GM21526 (cell line): ENCODE measurements at regions not wholly inside any gene's neighbourhood (a gene's known extent, or its start where the extent isn't known, plus 50 kb on each side); places are given as distances from the start of the nearest gene placed in this dataset.
A peak's percentile ranks its signal among the peaks of the same experiment; 100 is the strongest.

ENCODE experiments used
- ATAC-seq: cut with Tn5 transposase; IDR thresholded peaks from one replicate; pipeline ENCODE4 v1.9.1; 2021; ENCODE audit warnings: moderate library complexity; ENCODE audit not compliant: unreplicated experiment, low FRiP score

DNA sequence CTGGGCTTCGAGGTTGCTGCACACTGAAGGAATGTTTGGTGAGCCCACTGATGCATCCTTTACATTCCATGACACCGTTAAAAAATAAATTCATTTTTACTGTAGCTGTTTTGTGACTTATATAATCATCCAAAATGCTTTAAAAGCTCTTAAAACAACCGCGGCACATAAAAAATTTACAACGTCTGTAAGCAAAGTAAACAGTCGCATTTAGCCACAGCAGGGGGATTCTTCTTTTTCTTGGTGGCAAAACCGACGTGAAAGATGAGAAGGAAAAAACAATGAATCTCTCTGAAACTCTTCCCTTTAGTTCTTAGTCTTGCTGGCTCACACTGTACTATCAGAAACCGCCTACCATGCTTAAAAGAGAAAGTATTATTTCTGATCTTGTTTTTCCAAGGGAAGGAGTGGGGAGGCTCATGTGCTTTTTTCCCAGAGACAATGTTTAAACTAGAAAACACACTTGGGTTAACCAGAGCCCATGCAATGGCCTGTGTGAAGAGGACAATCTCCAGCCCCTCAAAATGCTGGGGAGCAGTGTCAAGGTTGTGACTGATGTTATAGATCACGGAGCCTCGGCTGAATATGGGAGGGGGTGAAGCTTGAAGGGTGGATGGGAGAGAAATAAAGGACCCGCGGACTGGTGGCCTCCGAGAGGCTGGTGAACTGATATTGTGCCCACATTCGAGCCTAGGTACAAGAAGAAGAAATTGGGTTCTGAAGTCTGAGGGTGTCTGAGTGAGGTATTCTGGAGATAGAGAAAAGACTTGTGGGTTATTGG, 91.1 kb downstream of the IRF8 start:
- ATAC-seq = no peak

DNA sequence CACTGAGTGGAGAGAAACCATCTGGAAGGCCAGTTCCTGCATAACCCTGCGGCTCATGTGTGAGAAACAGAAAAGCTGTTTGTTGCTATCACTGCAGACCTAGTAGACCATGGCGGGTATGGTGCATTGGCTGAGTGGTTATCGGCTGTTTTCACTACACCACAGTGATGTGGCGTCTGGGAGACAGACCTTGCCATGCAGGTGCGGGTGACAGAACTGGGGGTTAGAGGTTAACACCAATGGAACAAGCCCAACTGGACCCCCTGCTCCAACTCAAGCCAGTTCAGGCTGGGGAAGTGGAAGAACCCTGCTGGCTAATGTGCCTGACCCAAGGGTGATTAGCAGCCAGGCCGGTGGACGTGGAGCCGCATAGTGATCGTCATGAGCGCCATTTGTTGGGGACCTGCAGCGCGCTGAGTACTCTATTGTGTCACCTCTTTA, 91.9 kb downstream of the IRF8 start:
- no peak for ATAC-seq

GRCh38 chr16:85991425-85991824, 92.5 kb downstream of the IRF8 start:
- no peak for ATAC-seq

DNA sequence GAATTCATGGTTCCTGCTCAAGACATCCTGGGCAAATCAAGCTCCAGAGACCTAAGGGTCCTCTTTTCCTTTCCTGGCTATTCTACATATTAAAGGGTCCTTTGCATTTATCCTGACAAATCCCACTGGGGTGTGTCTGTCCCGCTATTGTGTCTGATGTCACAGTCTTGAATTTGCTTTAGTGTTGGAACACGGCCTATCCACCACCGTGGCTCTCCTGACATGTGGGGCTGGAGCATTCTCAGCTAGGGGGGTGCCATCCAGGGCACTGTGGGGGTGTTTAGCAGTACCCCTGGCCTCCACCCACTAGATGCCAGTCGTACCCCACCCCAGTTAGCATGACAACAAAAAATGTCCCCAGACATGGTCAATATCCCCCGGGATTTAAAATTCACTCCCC, 92.9 kb downstream of the IRF8 start:
- no peak for ATAC-seq

GRCh38 chr16:85992359-85992758, 93.4 kb downstream of the IRF8 start:
- no peak for ATAC-seq

DNA sequence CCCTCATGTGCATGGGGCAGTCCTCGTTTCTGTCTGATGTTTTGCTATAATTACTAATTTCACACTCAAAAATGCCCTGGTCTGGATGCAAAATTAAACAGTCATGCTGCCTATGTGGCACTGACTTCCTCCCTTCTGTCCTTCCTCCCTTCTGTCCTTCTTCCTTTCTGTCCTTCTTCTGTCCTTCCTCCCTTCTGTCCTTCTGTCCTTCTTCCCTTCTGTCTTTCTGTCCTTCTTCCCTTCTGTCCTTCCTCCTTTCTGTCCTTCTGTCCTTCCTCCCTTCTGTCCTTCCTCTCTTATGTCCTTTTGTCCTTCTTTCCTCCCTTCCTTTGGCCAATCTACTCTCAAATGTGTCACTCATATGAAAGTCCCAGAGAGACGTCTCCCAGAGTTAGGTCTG, 93.8 kb downstream of the IRF8 start:
- no peak for ATAC-seq

GRCh38 chr16:85994492-85995490, 95.8 kb downstream of the IRF8 start:
- ATAC-seq = no peak

DNA sequence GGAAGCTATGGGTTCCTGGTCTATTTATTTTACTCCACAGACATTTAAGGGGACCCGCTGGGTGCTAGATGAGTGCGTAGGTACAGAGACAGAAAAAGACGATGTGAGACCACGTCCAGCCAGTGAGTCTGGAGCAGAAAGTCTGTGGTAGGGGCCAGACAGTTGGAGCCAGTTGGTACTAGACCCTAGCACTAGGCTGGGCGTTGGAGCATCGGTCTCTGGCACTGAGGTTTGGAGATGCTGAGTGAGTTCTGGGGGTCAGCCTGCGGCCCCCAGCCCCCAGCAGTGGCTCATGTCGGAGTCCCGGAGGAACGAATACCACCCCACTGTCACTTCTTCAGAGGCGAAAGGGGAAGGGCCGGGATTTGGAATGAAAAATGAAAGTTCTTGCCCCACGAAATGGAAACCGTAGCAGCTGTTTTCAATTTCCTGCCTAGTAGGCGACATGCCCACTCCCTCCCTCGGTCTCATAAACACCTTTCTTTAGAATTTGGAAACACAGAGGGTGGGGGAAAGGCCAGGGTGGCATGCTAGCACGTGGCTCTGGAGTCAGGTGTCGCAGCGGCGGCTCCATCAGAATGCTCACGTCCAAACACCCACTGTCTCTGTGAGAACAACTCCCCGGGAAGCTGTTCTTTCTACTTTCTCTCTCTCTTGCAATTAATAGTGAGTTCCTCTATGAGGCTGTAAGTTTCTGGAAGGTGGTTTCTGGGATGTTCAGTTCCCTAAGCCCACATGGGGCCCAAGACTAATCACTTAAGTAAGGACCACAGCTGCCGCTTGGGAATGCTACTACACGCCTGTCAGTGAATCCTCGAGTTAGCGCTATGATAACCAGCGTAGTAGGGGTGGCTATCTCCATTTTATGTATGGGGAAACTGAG, 96.8 kb downstream of the IRF8 start:
- ATAC-seq = no peak

DNA sequence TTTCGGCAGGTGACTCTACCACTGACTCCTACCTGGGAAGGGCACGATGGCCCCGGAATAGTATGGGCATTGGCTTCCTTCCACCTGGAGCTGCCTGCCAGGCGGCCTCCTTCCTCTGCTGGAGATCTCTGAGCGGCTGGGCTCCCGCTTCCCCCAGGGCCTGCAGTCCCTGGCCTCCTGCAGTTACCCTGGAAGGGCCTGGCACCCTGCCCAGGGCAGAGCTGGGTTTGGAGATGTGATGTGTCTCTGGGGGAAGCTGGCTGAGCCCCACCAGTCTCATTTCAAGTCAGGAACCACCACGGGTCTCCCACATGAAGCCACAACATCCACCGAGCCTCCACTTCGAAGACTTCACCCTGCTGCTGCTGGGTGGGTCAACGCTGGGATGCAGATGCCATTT, 97.9 kb downstream of the IRF8 start:
- ATAC-seq = no peak

DNA sequence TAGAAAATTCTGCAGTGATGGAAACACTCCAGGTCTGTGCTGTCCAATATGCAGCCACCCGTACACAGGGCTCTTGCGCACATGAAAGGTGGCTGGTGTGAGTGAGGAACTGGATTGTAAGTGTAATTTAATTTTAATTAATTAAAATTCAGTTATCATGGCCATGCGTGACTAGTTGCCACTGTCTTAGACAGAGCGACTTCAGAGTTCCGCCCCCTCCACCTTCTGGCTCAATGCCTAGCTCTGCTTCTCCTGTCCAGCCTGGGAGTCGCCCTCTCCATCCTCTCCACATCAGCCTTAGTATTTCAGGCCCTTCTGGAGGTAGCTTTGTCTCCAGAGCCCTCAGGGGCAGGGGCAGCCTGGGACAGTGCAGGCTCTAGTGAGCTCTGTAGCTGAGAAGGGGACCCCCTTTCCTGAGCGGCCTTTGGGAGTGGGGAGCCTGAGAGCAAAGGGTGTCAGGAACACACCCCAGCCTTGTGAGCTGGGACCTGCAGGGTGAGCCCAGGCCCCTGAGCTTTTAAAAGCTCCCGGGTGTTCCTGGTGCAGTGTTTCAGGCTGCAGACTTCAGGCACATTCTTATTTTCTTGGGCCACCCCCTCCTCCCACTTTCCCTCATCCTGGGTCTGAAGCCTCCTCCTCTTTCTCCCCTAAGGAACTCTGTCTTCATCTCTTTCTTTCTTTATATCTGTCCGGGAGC, 99.4 kb downstream of the IRF8 start:
- ATAC-seq = no peak

GRCh38 chr16:85998868-85999729, 100.1 kb downstream of the IRF8 start:
- ATAC-seq = no peak

- ATAC-seq = no peak
Measured at GRCh38 chr16:85999778-86000177, 100.8 kb downstream of the IRF8 start.

GRCh38 chr16:86002178-86002900, 103.4 kb downstream of the IRF8 start:
- peak; percentile 73 for ATAC-seq

DNA sequence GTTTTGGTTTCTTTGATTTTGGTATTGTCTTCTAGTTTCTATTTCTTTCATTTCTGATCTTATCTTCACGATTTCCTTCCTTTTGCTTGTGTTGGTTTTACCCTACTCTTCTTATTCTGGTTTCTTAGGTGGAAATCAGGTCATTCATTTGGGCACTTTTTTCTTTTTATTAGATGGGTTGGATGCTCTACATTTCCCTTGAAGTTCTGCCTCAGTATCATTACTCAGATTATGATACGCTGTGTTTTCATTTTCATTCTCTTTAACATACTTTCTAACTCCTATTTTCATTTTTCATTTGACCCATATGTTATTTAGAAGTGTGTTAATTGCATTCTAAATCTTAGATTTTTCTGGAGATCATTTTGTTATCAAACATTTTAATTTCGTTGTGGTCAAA, 108.6 kb downstream of the IRF8 start:
- ATAC-seq = no peak

GRCh38 chr16:86010680-86011141, 111.7 kb downstream of the IRF8 start:
- no peak for ATAC-seq

GRCh38 chr16:86011532-86011931, 112.6 kb downstream of the IRF8 start:
- no peak for ATAC-seq

DNA sequence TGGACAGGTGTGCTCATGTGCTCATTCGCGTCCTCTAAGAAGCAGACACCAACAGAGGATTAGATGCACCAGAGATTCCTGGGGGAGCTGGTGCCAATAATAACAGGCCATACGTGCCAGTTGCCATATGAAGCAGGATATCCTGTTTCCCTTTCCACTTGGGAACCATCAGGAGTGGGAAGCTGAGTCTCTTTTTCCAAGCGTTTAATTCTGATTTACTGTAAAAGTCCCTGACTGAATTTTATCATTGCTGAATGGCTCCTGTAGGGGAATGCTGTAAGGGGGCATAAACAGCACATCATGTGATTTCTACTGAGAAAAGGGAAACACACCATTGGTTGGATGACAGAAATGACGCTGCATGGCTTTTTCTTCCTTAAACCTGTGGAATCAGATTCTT, 113.3 kb downstream of the IRF8 start:
- ATAC-seq = no peak

DNA sequence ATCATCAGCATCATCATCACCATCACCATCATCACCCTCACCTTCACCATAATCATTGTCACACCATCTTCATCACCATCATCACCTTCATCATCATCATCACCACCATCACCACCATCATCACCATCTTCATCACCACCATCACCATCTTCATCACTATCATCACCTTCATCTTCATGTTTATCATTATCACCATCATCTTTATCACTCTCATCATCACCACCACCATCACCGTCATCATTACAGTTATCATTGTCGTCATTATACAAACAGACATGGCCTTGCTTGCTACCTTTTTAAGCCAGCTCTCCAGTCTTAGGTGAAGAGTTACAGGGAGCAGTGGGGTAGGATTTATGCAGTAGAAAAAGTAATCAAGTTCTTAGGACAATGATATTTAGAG, 114.9 kb downstream of the IRF8 start:
- ATAC-seq = no peak
